HL-60 (cell line): ENCODE measurements at regions not wholly inside any gene's neighbourhood (a gene's known extent, or its start where the extent isn't known, plus 50 kb on each side); places are given as distances from the start of the nearest gene placed in this dataset.

Experiments
- GABPA ChIP-seq: IDR thresholded peaks from 2 replicates; pipeline ENCODE4 v1.6.1; 2012; ENCODE audit warnings: low read depth
- POLR2AphosphoS5 ChIP-seq: IDR thresholded peaks from 2 replicates; pipeline ENCODE4 v1.6.1; 2012; ENCODE audit warnings: low read depth
- TF ChIP-seq, protein P1 (sequence below): IDR thresholded peaks from one replicate; pipeline ENCODE4 v1.5.1; 2011; ENCODE audit warnings: low read length, control low read depth, inconsistent platforms; ENCODE audit not compliant: insufficient read depth
- TF ChIP-seq, protein P2 (sequence below): IDR thresholded peaks from 2 replicates; pipeline ENCODE4 v1.6.1; 2012; ENCODE audit warnings: low read depth; ENCODE audit not compliant: insufficient replicate concordance

DNA sequence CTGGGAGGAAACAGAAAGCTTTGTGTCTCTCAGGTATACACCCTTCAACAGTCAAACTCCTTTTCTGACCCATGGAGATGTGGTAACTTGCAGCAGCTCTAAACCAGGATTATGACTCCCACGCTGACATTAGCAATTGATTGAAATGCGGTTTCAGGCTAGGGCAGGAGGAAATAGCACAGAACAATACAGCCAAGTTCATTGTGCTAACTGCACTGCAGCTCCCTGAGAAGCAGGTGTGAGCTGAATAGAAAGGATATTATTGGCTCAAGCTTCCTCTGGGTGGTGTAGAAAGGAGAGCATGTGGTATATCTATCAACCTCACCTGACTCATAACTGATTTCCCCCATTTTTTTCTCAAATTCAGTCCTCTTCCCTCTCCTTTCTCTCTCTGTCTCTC is 612.3 kb upstream of the BTBD3 start:
- TF ChIP-seq POLR2AphosphoS5, result no peak
- TF ChIP-seq, protein P1, sequence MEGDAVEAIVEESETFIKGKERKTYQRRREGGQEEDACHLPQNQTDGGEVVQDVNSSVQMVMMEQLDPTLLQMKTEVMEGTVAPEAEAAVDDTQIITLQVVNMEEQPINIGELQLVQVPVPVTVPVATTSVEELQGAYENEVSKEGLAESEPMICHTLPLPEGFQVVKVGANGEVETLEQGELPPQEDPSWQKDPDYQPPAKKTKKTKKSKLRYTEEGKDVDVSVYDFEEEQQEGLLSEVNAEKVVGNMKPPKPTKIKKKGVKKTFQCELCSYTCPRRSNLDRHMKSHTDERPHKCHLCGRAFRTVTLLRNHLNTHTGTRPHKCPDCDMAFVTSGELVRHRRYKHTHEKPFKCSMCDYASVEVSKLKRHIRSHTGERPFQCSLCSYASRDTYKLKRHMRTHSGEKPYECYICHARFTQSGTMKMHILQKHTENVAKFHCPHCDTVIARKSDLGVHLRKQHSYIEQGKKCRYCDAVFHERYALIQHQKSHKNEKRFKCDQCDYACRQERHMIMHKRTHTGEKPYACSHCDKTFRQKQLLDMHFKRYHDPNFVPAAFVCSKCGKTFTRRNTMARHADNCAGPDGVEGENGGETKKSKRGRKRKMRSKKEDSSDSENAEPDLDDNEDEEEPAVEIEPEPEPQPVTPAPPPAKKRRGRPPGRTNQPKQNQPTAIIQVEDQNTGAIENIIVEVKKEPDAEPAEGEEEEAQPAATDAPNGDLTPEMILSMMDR, result no peak
- TF ChIP-seq, protein P2, sequence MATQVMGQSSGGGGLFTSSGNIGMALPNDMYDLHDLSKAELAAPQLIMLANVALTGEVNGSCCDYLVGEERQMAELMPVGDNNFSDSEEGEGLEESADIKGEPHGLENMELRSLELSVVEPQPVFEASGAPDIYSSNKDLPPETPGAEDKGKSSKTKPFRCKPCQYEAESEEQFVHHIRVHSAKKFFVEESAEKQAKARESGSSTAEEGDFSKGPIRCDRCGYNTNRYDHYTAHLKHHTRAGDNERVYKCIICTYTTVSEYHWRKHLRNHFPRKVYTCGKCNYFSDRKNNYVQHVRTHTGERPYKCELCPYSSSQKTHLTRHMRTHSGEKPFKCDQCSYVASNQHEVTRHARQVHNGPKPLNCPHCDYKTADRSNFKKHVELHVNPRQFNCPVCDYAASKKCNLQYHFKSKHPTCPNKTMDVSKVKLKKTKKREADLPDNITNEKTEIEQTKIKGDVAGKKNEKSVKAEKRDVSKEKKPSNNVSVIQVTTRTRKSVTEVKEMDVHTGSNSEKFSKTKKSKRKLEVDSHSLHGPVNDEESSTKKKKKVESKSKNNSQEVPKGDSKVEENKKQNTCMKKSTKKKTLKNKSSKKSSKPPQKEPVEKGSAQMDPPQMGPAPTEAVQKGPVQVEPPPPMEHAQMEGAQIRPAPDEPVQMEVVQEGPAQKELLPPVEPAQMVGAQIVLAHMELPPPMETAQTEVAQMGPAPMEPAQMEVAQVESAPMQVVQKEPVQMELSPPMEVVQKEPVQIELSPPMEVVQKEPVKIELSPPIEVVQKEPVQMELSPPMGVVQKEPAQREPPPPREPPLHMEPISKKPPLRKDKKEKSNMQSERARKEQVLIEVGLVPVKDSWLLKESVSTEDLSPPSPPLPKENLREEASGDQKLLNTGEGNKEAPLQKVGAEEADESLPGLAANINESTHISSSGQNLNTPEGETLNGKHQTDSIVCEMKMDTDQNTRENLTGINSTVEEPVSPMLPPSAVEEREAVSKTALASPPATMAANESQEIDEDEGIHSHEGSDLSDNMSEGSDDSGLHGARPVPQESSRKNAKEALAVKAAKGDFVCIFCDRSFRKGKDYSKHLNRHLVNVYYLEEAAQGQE, result no peak
- no peak for TF ChIP-seq GABPA
